ENCODE measurements at regions not wholly inside any gene's neighbourhood (a gene's known extent, or its start where the extent isn't known, plus 50 kb on each side); places are given as distances from the start of the nearest gene placed in this dataset.
"Not testable (repeated sequence)": the region's sequence is repeated elsewhere in the genome, so short reads cannot be mapped to it uniquely, and the experiment has no call there.

DNA sequence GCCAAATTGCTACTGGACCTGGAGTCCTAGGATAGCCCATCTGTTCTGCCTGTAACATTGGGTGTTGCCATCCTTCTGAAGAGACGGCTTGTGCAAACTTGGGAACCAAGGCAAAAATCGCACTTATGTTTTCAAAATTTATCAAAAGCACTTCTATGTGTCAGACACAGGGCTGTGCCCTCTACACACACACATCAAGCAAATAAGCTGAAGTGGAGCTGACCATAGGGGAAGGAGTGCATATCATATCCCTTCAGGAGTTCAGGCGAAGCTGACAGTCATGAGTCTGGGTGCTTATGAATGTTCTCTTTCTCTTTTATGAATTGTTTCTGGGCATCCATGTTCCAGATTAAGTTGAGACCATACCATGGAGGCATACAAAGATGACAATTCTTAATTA is 247.9 kb downstream of the CYRIA start:
- Histone ChIP-seq H3K4me3 (no peak overlapping the region), H3K27me3 (no peaks in the 10 kb centered on the region), H3K36me3 (no peaks in the 10 kb centered on the region), H3K4me1 (no peaks in the 10 kb centered on the region), H3K27ac (no peak overlapping the region), H3K9me3 (no peaks in the 10 kb centered on the region)
- no peak for DNase-seq
- 80 to 82% methylated on average over 3 of the region's 3 CpGs for WGBS, 2 donors
- intact Hi-C loops (cut with DNase I), result no loop called here
- no peak for TF ChIP-seq POLR2A (IDR thresholded peaks at IDR 0.05)
- TF ChIP-seq, protein P1, sequence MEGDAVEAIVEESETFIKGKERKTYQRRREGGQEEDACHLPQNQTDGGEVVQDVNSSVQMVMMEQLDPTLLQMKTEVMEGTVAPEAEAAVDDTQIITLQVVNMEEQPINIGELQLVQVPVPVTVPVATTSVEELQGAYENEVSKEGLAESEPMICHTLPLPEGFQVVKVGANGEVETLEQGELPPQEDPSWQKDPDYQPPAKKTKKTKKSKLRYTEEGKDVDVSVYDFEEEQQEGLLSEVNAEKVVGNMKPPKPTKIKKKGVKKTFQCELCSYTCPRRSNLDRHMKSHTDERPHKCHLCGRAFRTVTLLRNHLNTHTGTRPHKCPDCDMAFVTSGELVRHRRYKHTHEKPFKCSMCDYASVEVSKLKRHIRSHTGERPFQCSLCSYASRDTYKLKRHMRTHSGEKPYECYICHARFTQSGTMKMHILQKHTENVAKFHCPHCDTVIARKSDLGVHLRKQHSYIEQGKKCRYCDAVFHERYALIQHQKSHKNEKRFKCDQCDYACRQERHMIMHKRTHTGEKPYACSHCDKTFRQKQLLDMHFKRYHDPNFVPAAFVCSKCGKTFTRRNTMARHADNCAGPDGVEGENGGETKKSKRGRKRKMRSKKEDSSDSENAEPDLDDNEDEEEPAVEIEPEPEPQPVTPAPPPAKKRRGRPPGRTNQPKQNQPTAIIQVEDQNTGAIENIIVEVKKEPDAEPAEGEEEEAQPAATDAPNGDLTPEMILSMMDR (IDR thresholded peaks at IDR 0.05), result no peak

DNA sequence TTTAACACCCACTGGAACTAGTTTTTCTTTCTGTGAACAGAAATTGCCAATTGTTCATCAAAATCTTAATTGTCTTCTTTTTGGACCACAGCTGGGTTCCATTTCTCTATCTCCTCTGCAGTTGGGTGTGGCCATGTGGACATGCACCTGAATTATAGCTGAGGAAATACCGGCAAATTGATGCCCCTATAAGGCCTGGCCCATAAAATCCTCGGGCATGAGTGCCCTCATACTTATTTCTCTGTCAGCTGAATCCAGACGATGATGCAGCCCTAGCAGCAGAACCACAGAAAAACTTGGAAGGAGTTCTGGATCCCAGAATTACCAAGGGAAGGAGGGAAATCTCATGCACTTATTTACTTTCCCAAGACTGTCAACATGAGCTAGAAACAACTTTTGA is 249.0 kb downstream of the CYRIA start:
- Histone ChIP-seq H3K4me1 (no peaks in the 10 kb centered on the region), H3K27ac (no peak overlapping the region), H3K36me3 (no peaks in the 10 kb centered on the region), H3K4me3 (no peak overlapping the region), H3K27me3 (no peaks in the 10 kb centered on the region), H3K9me3 (no peaks in the 10 kb centered on the region)
- TF ChIP-seq, protein P1 (IDR thresholded peaks at IDR 0.05), result no peak
- TF ChIP-seq POLR2A (IDR thresholded peaks at IDR 0.05), result no peak
- WGBS, 2 donors, result 82 to 83% methylated on average over 3 of the region's 3 CpGs
- DNase-seq, result no peak
- intact Hi-C loops (cut with DNase I), result no loop called here

DNA sequence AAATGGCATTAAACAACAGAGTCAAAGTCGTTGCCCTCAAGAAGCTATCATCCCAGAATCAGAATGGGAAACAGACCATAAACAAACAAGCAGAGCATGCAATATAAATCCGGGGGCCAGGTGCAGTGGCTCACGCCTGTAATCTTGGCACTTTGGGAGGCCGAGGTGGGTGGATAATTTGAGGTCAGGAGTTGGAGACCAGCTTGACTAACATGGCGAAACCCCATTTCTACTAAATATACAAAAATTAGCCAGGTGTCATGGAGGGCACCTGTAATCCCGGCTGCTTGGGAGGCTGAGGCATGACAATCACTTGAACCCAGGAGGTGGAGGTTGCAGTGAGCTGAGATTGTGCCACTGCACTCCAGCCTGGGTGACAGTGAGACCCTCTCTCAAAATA is 249.8 kb downstream of the CYRIA start:
- H3K27ac ChIP-seq; H3K36me3 ChIP-seq; H3K9me3 ChIP-seq; H3K4me1 ChIP-seq; H3K27me3 ChIP-seq; DNase-seq; H3K4me3 ChIP-seq; intact Hi-C loops (cut with DNase I): not testable (repeated sequence)
- WGBS, 2 donors, result 64 to 86% methylated on average over 6 of the region's 6 CpGs

DNA sequence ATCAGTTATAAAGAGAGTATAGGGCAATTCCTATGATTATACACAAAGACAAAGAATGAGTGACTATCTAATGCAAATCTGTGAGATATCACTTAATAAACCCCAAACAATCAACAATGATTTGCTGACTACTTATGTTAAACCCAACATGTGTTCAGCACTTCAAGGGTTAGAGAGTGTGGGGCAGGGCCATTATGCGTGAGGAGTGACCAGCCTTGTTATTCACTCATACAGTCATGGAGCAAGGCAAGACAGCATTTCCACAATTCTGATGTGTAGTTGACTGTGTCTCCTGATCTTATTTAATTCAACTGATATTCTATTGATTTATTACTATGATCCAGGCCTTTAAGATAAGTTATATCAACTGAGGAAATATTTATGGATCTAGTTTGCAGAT is 251.7 kb downstream of the CYRIA start:
- intact Hi-C loops (cut with DNase I), result no loop called here
- WGBS, 2 donors, result 53 to 93% methylated on average over 1 of the region's 1 CpG
- Histone ChIP-seq H3K27ac (no peak overlapping the region), H3K4me1 (no peaks in the 10 kb centered on the region), H3K4me3 (no peak overlapping the region), H3K27me3 (no peaks in the 10 kb centered on the region), H3K36me3 (no peaks in the 10 kb centered on the region), H3K9me3 (no peaks in the 10 kb centered on the region)
- DNase-seq, result no peak
- TF ChIP-seq, protein P1 (IDR thresholded peaks at IDR 0.05), result no peak
- TF ChIP-seq POLR2A (IDR thresholded peaks at IDR 0.05), result no peak

DNA sequence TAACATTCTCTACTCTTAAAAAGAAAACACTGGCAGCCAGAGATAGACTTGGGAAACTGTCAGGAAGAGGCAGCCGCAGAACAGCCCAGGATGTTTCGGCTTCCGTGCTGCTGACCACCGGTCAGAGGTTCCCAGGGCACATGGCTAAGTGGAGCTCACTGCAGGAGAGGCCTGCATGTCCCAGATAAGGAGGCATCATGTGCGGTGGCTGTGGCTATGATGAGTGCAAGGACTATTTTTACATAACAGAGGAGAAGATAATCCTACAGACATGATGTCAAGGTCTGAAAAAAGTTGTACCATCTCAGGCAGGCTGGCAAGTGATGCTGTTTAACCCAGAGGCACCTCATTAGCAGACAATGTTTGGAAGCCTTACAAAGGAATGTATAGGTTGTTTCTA is 252.3 kb downstream of the CYRIA start:
- no peak for DNase-seq
- TF ChIP-seq, protein P1 (IDR thresholded peaks at IDR 0.05), result no peak
- no peak for TF ChIP-seq POLR2A (IDR thresholded peaks at IDR 0.05)
- 45 to 52% methylated on average over 5 of the region's 5 CpGs for WGBS, 2 donors
- no peaks in the 10 kb centered on the region for H3K9me3 ChIP-seq
- H3K27me3 ChIP-seq, result no peaks in the 10 kb centered on the region
- H3K27ac ChIP-seq, result no peak overlapping the region
- intact Hi-C loops (cut with DNase I), result no loop called here
- no peak overlapping the region for H3K4me3 ChIP-seq
- no peaks in the 10 kb centered on the region for H3K4me1 ChIP-seq
- H3K36me3 ChIP-seq, result no peaks in the 10 kb centered on the region

DNA sequence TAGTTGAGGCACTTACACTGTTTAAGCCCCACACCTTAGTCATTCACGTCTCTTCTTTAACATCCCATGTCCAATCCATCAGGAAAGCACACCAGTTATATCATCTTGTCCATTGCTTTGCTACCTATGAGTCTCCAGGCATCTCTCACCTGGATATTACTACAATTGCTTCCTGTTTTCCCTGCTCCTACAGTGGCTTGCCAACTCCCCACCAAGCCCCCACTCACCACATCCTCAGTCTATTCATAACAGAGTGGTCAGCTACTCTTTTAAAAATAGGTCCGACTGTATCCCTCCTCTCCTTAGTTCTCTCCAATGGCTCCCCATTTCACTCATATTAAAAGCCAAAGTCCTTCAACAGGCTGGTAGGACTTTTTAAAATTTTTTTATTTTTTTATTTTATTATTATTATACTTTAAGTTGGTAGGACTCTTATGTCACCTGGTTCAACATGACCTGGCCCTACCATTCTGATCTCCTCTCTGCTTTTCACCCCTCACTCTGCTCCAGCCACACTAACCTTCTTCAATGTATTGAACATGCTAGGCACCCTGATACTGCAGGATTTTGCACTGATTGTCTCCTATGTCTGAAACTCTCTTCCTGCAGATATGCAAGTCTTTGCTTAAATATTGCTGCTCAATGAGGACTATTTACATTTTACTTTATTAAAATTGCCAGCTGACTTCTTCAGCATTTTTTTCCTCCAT is 253.2 kb downstream of the CYRIA start:
- DNase-seq, result no peak
- intact Hi-C loops (cut with DNase I), result no loop called here
- TF ChIP-seq, protein P1 (IDR thresholded peaks at IDR 0.05), result no peak
- no peak for TF ChIP-seq POLR2A (IDR thresholded peaks at IDR 0.05)
- Histone ChIP-seq H3K36me3 (no peaks in the 10 kb centered on the region), H3K4me1 (no peaks in the 10 kb centered on the region), H3K9me3 (no peaks in the 10 kb centered on the region), H3K27me3 (no peaks in the 10 kb centered on the region), H3K4me3 (no peak overlapping the region), H3K27ac (no peak overlapping the region)
- WGBS, 2 donors, result 68 to 87% methylated on average over 2 of the region's 2 CpGs
